Astrocyte (in vitro differentiated cells and primary cell): ENCODE measurements at regions not wholly inside any gene's neighbourhood (a gene's known extent, or its start where the extent isn't known, plus 50 kb on each side); places are given as distances from the start of the nearest gene placed in this dataset.

Source experiments
- DNase-seq: peaks from one replicate; pipeline ENCODE4 v3.0.0-alpha.2; 2010; ENCODE audit warnings: low read depth
- FAIRE-seq: peaks from 2 replicates; lab custom pipeline; 2011; peaks lifted over from hg19 to GRCh38; lab: Jason Lieb, UNC
- H2AFZ ChIP-seq: 2 replicates; pipeline ENCODE4 v1.6.0; 2012; ENCODE audit warnings: low read depth, low read length, inconsistent platforms
- H3K27ac ChIP-seq: 2 replicates; pipeline ENCODE4 v1.5.1; 2011; ENCODE audit warnings: low read depth, low read length, inconsistent platforms
- H3K27me3 ChIP-seq: 2 replicates; pipeline ENCODE4 v1.6.0; 2011; ENCODE audit warnings: low read length, inconsistent platforms; ENCODE audit not compliant: insufficient read depth
- H3K36me3 ChIP-seq: 2 replicates; pipeline ENCODE4 v1.5.1; 2011; ENCODE audit warnings: low read length, inconsistent platforms; ENCODE audit not compliant: insufficient read depth
- H3K4me1 ChIP-seq: 2 replicates; pipeline ENCODE4 v1.5.1; 2011; ENCODE audit warnings: low read length, inconsistent platforms; ENCODE audit not compliant: insufficient read depth
- H3K4me2 ChIP-seq: 2 replicates; pipeline ENCODE4 v1.6.0; 2012; ENCODE audit warnings: low read length, inconsistent platforms
- H3K4me3 ChIP-seq: 2 replicates; pipeline ENCODE4 v1.5.1; 2011; ENCODE audit warnings: low read depth, mild to moderate bottlenecking, low read length, inconsistent platforms; ENCODE audit not compliant: insufficient read depth
- H3K79me2 ChIP-seq: 2 replicates; pipeline ENCODE4 v1.6.0; 2012; ENCODE audit warnings: mild to moderate bottlenecking, low read length, inconsistent platforms; ENCODE audit not compliant: insufficient read depth
- H3K9ac ChIP-seq: 2 replicates; pipeline ENCODE4 v1.6.0; 2012; ENCODE audit warnings: mild to moderate bottlenecking, low read length, inconsistent platforms
- H3K9me3 ChIP-seq: 2 replicates; pipeline ENCODE4 v1.5.1; 2012; ENCODE audit warnings: low read depth, mild to moderate bottlenecking, low read length, inconsistent platforms; ENCODE audit not compliant: insufficient read depth
- H4K20me1 ChIP-seq: 2 replicates; pipeline ENCODE4 v1.6.0; 2012; ENCODE audit warnings: low read length, inconsistent platforms; ENCODE audit not compliant: insufficient read depth
- H3K27ac Mint-ChIP-seq: one replicate; pipeline ENCODE4 v1.8.0; 2021; ENCODE audit warnings: mild to moderate bottlenecking, mixed read lengths; ENCODE audit not compliant: unreplicated experiment
- H3K27me3 Mint-ChIP-seq: one replicate; pipeline ENCODE4 v1.8.0; 2021; ENCODE audit warnings: low read depth, mixed read lengths; ENCODE audit not compliant: unreplicated experiment
- H3K36me3 Mint-ChIP-seq: one replicate; pipeline ENCODE4 v1.8.0; 2021; ENCODE audit warnings: low read depth, mixed read lengths; ENCODE audit not compliant: unreplicated experiment
- H3K4me1 Mint-ChIP-seq: one replicate; pipeline ENCODE4 v1.8.0; 2021; ENCODE audit warnings: low read depth, mixed read lengths; ENCODE audit not compliant: unreplicated experiment
- H3K4me3 Mint-ChIP-seq: one replicate; pipeline ENCODE4 v1.8.0; 2021; ENCODE audit warnings: mild to moderate bottlenecking, moderate library complexity, mixed read lengths; ENCODE audit not compliant: unreplicated experiment
- H3K9me3 Mint-ChIP-seq: one replicate; pipeline ENCODE4 v1.8.0; 2021; ENCODE audit warnings: mild to moderate bottlenecking, mixed read lengths; ENCODE audit not compliant: unreplicated experiment
- EZH2 ChIP-seq: IDR thresholded peaks from 2 replicates; pipeline ENCODE4 v1.6.1; 2012; ENCODE audit warnings: mild to moderate bottlenecking, low read length, inconsistent platforms; ENCODE audit not compliant: insufficient read depth
- TF ChIP-seq, protein P1 (sequence below): IDR thresholded peaks from 2 replicates; pipeline ENCODE4 v1.5.1; 2011; ENCODE audit warnings: low read depth, mild to moderate bottlenecking, inconsistent platforms, low read length, moderate library complexity; ENCODE audit not compliant: insufficient read depth

DNA sequence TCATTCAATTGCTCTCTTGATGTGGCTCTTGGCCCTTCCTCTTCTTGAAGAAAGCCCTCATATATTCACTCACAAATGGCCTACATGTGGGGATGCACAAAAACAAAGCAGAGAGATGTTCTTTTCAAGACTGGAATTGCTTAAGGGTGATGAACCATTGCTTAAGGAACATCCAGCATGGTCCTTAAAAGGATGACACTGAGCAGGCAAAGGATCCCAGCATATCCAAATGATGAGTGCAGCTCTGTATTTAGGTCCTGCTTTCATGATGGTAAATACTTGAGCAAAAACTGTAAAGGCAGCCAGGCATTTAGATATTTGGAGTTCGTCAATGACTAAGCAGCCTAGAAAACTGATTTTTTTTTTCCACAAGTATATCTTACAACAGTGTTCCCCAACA, 173.8 kb upstream of the ARRDC4 start:
- Histone ChIP-seq H3K36me3 (no peaks in the 10 kb centered on the region), H3K27me3 (no peaks in the 10 kb centered on the region), H3K4me2 (no peak overlapping the region), H3K9ac (no peak overlapping the region), H2AFZ (no peak overlapping the region), H3K27ac (no peak overlapping the region), H3K79me2 (no peaks in the 10 kb centered on the region), H3K9me3 (no peaks in the 10 kb centered on the region), H4K20me1 (no peaks in the 10 kb centered on the region), H3K4me1 (no peaks in the 10 kb centered on the region), H3K4me3 (no peak overlapping the region)
- H3K4me3 Mint-ChIP-seq: no peak overlapping the region
- H3K9me3 Mint-ChIP-seq: no peaks in the 10 kb centered on the region
- peaks cover 2% of the 10 kb centered on the region for H3K27me3 Mint-ChIP-seq
- no peaks in the 10 kb centered on the region for H3K36me3 Mint-ChIP-seq
- DNase-seq (no peak), FAIRE-seq (no peak)
- no peak for TF ChIP-seq EZH2
- TF ChIP-seq, protein P1, sequence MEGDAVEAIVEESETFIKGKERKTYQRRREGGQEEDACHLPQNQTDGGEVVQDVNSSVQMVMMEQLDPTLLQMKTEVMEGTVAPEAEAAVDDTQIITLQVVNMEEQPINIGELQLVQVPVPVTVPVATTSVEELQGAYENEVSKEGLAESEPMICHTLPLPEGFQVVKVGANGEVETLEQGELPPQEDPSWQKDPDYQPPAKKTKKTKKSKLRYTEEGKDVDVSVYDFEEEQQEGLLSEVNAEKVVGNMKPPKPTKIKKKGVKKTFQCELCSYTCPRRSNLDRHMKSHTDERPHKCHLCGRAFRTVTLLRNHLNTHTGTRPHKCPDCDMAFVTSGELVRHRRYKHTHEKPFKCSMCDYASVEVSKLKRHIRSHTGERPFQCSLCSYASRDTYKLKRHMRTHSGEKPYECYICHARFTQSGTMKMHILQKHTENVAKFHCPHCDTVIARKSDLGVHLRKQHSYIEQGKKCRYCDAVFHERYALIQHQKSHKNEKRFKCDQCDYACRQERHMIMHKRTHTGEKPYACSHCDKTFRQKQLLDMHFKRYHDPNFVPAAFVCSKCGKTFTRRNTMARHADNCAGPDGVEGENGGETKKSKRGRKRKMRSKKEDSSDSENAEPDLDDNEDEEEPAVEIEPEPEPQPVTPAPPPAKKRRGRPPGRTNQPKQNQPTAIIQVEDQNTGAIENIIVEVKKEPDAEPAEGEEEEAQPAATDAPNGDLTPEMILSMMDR: no peak
- H3K27ac Mint-ChIP-seq: no peak overlapping the region
- H3K4me1 Mint-ChIP-seq: peaks cover under 1% of the 10 kb centered on the region

DNA sequence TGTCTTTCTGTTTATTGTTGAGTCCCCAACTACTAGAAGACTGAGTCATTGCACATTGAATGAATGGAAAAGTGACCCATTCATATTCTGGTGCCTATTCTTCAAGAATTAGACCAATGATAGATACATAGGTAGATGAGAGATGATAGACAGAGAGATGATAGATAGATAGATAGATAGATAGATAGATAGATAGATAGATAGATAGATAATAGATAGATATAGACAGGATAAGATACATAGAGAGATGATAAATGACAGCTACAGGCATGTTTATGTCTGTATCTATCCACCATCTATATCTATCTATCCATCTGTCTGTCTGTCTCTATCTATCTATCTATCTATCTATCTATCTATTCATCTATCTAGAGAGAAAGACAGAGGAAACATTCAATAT, 170.3 kb upstream of the ARRDC4 start:
- Mint-ChIP-seq H3K36me3 (no peaks in the 10 kb centered on the region), H3K4me3 (no peak overlapping the region), H3K27ac (no peak overlapping the region), H3K9me3 (no peaks in the 10 kb centered on the region), H3K27me3 (peaks cover 9% of the 10 kb centered on the region), H3K4me1 (peaks cover 3% of the 10 kb centered on the region)
- Histone ChIP-seq H3K79me2 (no peaks in the 10 kb centered on the region), H2AFZ (no peak overlapping the region), H3K9ac (no peak overlapping the region), H3K27me3 (no peaks in the 10 kb centered on the region), H3K4me2 (no peak overlapping the region), H3K27ac (no peak overlapping the region), H4K20me1 (no peaks in the 10 kb centered on the region), H3K36me3 (no peaks in the 10 kb centered on the region), H3K9me3 (no peaks in the 10 kb centered on the region), H3K4me3 (no peak overlapping the region), H3K4me1 (no peaks in the 10 kb centered on the region)
- FAIRE-seq (no peak), DNase-seq (no peak)
- TF ChIP-seq, protein P1: no peak
- no peak for TF ChIP-seq EZH2

DNA sequence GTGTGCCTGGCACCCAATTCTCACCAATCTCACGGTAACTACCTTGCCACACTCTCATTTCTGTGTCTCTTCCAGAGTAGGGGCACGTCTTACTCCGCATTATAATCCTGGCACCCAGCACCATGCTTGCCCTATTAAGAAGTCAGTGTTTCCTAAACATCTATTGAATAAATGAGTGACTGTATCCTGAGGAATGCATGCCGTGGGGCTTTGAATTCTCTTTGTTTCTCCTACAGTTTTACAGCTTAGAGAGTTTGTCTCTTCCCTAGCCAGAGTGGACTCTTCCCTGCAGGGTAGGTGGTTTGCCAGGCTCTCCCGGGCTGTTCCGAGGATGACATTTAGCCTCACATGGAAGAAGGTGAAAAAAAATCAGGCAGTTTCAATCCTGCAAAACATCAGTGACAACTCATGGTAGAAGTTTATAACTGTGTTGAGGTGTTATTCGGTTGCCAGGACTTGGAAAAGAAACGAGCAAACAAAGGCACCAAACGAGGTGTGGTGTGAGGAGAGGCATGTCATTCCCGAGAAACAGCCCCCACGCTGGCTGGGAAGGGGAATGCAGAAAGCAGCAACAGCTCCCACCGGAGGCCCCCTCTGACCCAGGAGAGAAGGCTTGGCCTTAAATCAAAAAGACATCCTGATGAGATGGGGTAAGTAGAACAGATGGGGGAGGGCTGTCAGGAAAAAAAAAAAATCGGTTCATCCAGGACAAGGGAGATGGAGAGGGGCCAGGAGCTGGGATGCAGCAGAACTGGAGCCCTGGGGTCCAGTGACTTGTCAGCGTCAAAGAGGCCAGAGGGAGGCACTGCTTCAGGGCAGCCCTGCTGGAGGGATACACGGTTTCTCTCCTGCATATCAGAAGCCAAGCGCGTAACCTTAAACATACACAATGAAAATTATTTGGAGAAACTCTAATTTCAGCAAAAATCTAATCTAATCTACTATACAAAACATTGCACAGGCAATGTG, 168.4 kb upstream of the ARRDC4 start:
- no peak for FAIRE-seq
- no peak for TF ChIP-seq EZH2
- TF ChIP-seq, protein P1: no peak
- H3K27me3 ChIP-seq: no peaks in the 10 kb centered on the region
- H3K4me2 ChIP-seq: peak overlapping the region; percentile 50
- no peak overlapping the region for H3K4me3 Mint-ChIP-seq
- no peak overlapping the region for H3K27ac ChIP-seq
- DNase-seq: no peak
- H3K36me3 ChIP-seq: no peaks in the 10 kb centered on the region
- no peaks in the 10 kb centered on the region for H3K36me3 Mint-ChIP-seq
- H3K79me2 ChIP-seq: no peaks in the 10 kb centered on the region
- H3K9ac ChIP-seq: no peak overlapping the region
- no peak overlapping the region for H2AFZ ChIP-seq
- no peak overlapping the region for H3K27ac Mint-ChIP-seq
- no peaks in the 10 kb centered on the region for H3K9me3 Mint-ChIP-seq
- H3K4me1 ChIP-seq: no peaks in the 10 kb centered on the region
- no peaks in the 10 kb centered on the region for H4K20me1 ChIP-seq
- peaks cover 3% of the 10 kb centered on the region for H3K4me1 Mint-ChIP-seq
- H3K4me3 ChIP-seq: no peak overlapping the region
- no peaks in the 10 kb centered on the region for H3K9me3 ChIP-seq
- peaks cover 15% of the 10 kb centered on the region for H3K27me3 Mint-ChIP-seq
